Activated T-cell treated with anti-CD3 and anti-CD28 coated beads for 48 hours (primary cell): ENCODE measurements at regions not wholly inside any gene's neighbourhood (a gene's known extent, or its start where the extent isn't known, plus 50 kb on each side); places are given as distances from the start of the nearest gene placed in this dataset.
"Not testable (repeated sequence)": the region's sequence is repeated elsewhere in the genome, so short reads cannot be mapped to it uniquely, and the experiment has no call there.

ENCODE experiments used
- DNase-seq: peaks from one replicate; pipeline ENCODE4 v3.0.0-alpha.2; 2020; ENCODE audit warnings: low read depth

DNA sequence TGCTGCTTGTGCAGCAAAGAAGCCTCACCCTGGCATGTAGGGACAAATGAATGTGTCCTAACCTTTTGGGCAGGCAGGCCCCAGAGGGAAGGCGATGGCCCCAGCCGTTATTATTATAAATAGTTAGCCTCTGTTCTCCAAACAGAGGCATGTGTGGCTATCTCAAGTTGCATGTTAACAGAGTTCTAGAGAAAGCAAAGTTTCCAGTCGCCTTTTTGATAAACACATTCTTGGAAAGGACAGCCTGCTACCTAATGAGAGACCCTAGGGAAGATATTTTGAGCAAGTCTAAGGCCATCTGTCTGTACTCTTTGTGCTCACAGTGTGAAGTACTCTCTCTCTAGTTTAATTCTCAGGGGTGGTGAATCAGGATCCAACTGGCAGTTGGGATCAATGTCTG, 97.4 kb upstream of the FHL2 start:
- DNase-seq = no peak

GRCh38 chr2:105494683-105495425, 96.0 kb upstream of the FHL2 start:
- no peak for DNase-seq

- no peak for DNase-seq
Observed at GRCh38 chr2:105490956-105491355, 92.1 kb upstream of the FHL2 start.

- no peak for DNase-seq
Observed at GRCh38 chr2:105490204-105490603, 91.4 kb upstream of the FHL2 start.

GRCh38 chr2:105489168-105489878, 90.5 kb upstream of the FHL2 start:
- no peak for DNase-seq

- DNase-seq = no peak
Observed at GRCh38 chr2:105488285-105488684, 89.4 kb upstream of the FHL2 start.

GRCh38 chr2:105487142-105488069, 88.6 kb upstream of the FHL2 start:
- DNase-seq = no peak

DNA sequence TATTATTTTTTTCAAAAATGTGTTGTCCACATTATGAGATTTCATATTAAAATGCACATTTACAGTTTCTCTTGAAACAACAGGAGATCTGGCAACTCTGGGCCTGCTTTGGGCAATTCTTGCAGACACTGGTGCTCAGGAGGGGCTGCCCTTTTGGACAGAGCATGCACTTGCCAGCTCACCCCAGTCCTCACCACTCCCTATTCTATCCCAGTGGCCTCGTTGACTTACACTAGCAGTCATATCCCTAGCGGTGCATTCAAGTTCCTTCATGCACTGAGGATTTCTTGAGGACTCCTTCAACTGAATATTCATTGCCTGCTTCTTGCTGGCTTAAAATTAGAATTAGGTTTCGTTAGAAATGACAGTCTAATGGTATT, 87.9 kb upstream of the FHL2 start:
- DNase-seq = no peak

DNA sequence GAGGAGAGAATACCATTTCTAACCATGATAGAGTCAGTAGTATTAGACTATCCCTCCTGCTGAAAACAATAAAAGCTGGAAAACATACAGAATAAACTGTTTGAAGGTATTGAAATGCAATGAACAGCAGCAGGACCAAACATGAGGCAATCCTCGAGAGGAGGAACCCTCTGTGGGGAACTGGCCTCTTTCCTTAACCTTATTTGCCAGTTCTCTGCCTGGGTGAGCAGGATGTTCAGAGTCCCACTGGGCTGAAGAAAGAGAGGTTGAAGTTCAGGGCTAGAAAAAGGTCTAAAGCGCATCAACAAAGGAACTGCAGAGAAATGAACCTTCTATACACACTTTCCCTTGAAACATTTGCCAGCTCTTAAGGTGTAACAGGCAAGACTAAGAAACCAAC, 79.8 kb upstream of the FHL2 start:
- DNase-seq = no peak

GRCh38 chr2:105477050-105477620, 78.3 kb upstream of the FHL2 start:
- not testable (repeated sequence) for DNase-seq

DNA sequence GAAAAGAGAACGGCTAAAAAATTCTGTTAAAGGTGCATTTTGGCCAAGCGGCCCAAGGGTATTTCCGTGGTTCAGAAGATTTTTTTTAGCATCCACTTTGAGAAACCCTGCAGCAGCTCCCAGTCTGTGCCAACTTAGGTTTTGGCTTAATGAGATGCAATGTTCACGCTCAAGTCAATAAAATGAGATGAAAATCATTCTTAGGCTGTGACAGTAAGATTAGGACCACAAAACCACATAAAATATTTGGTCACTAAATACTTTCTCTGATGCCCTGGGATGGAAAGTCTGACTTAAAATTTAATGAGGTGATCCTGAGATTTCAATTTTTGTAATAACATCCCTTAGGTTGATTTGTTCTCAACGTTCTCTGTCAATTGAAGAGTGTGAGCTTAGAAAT, 74.2 kb upstream of the FHL2 start:
- no peak for DNase-seq

DNA sequence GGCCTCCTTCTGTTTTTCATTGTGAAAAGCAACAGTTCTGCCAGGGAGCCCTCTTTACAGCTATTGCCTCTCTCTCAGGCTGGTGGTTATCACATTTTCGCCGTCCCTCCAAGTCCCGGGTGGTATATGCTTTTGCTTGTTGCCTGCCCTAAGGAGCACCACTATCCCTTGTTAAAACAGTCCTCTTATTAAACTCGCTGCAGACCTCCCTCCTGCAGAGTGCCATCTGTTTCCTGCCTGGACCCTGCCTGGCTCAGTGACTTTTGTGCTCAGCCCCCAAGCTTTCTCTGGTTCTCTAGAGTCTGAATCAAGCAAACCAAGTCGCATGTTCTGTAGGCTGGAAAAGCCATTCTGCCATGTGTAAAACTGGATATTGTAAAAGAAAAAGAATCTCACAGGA, 72.1 kb upstream of the FHL2 start:
- DNase-seq = no peak

GRCh38 chr2:105469781-105470180, 70.9 kb upstream of the FHL2 start:
- no peak for DNase-seq

DNA sequence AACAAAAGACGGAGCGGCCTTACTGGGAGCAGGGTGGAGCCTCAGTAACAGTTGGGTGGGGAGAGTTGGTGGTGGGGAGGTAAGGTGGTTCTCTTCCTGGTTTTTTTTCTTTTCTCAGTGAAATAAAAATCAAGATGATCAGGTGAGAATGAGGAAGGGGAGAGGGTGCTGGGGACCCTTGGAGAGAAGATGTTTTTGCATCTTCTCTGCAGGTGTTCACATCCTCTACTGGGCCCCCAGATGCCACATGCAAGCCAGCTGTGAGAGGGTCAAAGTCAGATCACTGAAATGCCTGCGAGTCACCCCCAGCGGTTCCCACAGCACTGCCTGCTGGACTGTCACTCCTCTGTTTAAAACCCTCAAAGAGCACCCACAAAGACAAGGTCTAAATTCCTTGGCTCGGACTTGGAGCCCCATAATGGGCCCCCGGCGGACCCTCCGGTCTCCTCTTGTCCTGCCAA, 69.8 kb upstream of the FHL2 start:
- DNase-seq = no peak

GRCh38 chr2:105464325-105464724, 65.5 kb upstream of the FHL2 start:
- no peak for DNase-seq

DNA sequence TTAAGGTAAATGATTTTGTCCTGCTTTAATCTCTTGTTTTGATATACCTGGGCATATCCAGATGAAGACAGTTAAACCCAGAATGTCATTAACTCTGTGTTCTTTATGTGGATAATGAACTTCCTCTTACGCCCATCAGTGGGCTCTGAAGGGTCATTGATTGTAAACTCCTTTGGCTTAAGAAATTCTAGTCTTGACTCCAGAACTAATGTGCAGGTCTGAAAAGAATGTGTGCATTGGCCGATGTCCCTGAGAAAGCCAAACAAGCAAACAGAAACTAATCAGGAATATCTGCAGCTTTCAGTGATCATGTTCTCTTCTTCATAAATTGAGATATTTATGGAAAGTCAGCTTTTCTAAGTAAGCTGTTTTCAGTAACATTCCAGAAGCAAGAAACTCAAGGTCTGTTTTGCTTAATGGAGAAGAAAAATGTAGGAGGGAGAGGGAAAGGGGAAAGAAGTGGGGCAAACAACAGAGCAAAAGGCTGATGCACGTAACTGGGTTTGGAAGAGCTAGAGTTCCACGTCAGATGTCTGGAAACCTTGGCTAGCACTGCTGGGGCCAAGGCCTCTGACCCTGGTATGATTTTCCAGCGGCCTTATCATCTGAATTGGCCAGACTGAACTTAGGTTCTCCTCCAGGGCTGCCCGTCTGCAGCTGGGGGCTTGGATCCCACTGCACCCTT, 61.3 kb upstream of the FHL2 start:
- DNase-seq = no peak

DNA sequence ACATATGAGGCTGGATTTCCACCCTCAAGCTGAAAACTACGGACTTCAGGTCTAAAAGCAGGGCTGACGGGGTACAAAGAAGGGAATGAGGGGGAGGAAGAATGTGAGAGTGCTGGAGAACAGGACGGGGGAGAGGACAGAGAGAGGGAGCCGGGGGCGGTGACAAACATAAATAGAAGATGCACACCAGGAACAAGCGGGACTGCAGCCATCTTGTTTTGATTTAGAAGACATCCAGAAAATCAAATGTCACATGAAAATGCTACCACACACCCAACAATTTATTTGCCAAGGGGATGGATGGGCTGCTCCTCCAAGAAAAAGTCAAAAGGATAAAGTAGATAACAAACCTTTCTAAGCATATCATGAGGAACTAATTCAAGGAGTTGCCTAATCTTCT, 59.2 kb upstream of the FHL2 start:
- no peak for DNase-seq

- no peak for DNase-seq
Observed at GRCh38 chr2:105455488-105456003, 56.7 kb upstream of the FHL2 start.

- no peak for DNase-seq
Observed at GRCh38 chr2:105454801-105455485, 56.1 kb upstream of the FHL2 start.

GRCh38 chr2:105451571-105452166, 52.8 kb upstream of the FHL2 start:
- DNase-seq = no peak
